HG03039 (cell line): ENCODE measurements at regions not wholly inside any gene's neighbourhood (a gene's known extent, or its start where the extent isn't known, plus 50 kb on each side); places are given as distances from the start of the nearest gene placed in this dataset.
"Not testable (repeated sequence)": the region's sequence is repeated elsewhere in the genome, so short reads cannot be mapped to it uniquely, and the experiment has no call there.

Experiments
- ATAC-seq: cut with Tn5 transposase; IDR thresholded peaks from one replicate; pipeline ENCODE4 v1.9.1; 2021; ENCODE audit warnings: mild to moderate bottlenecking, moderate library complexity; ENCODE audit not compliant: unreplicated experiment

DNA sequence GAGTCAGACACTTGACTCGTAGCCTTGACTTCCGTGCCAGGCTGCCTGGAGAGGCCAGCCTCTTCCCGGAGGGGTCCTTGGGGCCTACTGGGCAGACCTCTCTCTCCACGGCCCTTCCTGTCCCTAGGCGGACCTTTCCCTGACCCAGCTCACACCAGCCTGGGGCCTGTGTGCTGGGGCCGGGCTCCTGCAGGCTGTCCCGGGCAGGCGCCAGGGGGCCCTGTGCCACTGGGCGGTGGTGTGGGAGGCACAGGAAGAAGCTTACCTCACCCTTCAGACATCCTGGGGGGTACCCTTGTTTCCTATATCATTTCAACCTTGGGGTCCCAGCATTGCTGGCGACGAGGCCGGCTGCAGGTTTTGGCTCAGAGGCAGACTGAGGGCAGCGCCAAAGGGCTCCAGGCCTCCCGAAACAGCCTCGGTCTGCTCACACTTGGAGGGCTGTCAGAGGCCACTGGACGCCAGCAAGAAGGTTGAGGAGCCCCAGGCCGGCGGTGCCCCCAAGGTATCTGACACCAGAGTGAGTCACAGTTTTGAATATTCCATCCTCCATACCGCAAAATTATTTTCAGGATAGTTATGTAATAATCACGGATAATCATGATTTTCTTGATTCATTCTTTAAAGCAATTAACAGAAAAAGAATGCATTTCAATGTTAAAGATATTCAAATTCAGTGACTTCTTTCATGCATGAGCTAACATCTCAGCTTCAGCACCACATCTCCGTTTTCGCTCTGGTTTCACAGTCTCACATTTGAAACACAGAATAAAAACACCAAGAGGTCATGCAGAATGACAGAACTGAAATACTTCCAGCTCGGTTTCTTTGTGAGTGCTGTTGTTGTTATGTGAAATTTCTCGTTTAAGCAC, 3967.6 kb upstream of the TPTE start:
- not testable (repeated sequence) for ATAC-seq

DNA sequence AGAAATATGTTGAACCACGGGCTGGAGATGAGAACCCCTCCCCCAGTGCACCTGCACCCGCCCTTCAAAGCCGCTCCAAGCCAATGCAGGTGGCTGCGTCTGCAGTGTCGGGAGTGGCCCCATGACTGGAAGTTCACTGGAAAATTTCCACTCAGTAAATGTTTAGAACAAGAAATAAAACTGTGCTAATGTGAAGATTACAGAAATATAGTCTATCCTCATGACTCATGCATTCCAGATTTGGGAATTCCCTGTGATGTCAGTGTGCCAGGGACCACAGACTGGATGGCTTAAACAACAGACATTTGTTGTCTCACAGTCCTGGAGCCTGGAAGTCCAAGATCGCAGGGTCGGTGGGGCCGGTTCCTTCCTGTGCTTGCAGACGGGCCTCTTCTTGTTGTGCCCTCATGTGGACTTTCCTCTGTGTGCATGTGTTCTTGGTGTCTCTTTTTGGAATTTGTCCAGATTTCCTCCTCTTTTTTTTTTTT, 3967.0 kb upstream of the TPTE start:
- ATAC-seq: not testable (repeated sequence)

DNA sequence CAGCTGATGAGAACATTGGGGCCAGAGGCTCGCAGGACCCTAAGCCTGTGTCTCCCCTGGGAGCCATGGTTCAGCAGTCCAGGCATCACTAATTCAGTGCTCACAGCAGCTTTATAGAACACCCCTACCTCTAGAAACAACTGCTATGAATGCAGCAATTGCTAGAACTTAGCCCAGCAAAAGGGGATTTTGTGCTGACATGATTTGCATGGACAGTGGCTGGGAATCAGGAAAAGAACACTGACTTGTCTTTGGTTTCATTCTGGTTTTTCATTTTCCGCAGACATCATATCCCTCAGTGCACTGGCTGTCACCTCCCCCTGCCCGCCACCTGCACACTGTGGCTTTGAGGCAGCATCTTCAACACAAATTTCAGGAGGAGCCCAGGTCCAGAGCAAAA, 3964.9 kb upstream of the TPTE start:
- not testable (repeated sequence) for ATAC-seq

DNA sequence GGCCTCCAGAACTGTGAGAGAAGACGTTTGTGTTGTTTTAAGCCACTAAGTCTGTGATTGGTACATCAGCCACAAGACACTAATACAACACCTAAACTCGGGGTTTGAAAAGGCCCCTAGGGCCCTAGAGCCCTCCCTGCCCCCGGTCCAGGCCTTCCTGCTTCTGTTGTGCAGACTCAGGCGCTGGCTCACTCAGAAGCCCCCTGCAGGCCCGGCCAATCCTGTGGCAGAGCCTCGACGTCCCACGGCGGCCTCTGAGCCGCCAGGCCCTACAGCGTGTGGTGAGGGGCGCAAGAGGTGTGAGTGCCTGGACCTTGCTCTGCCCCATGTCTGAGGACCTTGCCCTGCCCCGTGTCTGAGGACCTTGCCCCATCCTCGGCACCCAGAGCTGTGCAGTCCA, 3964.0 kb upstream of the TPTE start:
- ATAC-seq: not testable (repeated sequence)

DNA sequence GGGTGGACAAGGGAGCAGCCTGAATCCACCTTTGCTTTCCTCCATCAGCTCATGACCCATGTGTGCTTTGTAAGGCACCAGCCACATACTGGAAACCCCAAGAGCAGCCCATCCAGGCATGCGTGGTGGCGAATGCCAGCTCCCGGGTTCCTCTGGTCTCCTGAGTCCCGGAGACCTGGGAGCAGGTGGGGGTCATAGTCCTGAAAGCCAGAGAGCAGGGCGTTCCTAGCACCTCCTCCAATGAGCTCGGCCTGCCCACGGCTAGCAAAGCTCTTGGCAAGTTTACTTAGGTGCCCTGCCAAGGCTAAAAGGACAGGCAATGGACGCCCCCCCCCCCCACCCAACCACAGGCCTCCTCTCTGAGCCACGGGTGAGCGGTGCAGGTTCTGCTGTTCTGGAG, 3960.2 kb upstream of the TPTE start:
- not testable (repeated sequence) for ATAC-seq

DNA sequence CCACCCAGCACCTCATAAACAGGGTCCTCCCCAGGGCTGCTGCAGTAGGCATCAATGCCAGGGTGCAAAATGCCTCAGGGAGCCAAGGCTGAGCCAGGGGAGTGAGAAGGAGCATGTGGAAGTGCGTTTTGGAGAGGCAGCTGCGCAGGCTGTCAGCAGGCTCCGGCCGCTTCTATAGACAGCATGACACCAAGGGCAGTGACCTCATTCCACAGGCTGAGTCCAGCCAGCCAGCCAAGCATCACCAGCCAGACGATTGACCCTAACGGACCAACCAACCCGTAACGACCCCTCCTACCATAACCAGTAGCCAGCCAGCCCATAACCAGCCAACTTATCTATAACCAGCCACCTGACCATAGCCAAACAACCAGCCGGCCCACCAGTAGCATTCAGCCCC, 3959.8 kb upstream of the TPTE start:
- ATAC-seq: not testable (repeated sequence)

DNA sequence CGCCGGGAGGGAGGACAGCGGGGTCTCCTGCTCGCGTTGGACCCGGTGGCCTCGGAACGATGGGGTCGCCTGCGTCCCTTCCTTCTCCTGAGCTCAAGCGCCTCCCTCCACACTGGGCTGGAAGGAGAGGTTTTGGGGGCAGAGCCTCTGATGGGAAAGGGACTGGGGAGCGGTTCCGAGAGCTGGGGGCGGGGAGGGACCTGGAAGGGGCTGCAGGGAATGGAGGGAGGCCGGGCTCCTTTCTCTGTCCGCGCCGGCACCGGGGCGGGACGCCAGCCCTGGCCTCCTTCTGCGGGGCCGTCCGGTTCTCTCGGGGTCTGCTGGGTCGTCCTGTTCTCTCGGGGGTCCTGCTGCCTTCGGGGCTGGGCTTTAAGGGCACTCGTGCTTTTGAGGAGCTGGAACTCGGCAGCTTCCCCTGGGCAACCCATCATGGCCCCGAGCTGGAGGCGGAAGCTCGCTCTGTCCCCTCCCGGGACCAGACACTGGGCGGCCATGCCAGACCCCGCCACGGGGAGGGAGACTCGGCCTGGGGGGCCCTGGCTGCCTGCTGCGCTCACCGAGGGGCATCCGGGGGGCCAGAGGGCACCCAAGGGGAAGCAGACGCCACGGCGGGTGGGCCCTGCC, 3956.7 kb upstream of the TPTE start:
- not testable (repeated sequence) for ATAC-seq

DNA sequence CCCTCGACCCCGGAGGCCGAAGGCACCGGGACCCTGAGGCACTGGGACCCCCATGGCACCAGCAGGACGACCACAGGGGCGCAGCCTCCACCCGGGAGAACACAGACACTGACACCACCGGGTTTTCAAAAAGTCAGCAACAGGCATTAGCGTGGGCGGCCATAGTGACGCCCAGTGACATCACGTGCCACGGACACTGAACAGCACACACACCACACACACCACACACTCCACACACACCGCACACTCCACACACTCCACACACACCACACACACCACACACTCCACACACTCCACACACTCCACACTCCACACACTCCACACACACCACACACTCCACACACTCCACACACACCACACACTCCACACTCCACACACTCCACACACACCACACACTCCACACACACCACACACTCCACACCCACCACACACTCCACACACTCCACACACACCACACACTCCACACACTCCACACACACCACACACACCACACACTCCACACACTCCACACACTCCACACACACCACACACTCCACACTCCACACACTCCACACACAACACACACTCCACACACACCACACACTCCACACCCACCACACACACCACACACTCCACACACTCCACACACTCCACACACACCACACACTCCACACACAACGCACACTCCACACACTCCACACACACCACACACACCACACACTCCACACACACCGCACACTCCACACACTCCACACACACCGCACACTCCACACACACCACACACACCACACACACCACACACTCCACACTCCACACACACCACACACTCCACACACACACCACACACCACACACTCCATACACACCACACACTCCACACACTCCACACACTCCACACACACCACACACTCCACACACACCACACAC, 3955.9 kb upstream of the TPTE start:
- ATAC-seq: not testable (repeated sequence)

DNA sequence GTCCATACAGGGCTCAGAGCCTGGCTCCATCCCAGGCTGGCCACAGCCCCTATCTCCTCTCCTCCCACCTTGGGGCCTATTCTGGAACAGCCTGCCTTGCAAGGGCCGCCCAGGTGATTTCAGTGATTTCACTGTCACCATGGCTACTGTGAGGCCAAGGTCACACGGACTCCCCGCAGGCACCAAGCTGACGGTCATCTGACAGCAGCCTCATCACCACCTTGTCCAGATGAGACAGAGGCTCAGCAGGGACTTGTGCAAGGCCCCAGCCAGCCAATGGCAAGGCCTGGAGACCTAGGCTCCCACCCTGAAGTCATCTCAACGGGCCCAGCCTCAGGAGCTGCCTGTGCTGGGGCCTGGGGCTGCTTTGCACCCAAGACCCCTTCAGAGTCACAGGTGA, 3953.8 kb upstream of the TPTE start:
- not testable (repeated sequence) for ATAC-seq

DNA sequence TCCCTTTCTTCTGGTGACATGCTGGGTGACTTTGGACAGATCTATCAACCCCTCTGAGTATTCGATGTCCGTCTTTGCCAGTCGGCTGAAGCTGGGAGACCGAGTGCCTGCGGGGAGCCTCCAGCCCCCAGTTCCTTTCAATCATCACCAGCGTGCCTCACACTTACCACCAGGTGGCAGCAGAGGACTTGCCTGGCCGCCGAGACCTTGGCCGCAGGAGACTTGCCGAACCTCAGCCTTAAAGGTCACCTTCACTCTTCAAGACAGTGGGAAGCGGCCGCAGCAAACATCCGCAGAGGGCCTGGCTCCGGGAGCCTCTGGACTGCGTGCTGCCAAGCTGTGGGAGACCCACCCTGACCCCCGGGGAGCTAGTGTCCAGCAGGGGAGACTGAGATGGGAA, 3952.2 kb upstream of the TPTE start:
- not testable (repeated sequence) for ATAC-seq

DNA sequence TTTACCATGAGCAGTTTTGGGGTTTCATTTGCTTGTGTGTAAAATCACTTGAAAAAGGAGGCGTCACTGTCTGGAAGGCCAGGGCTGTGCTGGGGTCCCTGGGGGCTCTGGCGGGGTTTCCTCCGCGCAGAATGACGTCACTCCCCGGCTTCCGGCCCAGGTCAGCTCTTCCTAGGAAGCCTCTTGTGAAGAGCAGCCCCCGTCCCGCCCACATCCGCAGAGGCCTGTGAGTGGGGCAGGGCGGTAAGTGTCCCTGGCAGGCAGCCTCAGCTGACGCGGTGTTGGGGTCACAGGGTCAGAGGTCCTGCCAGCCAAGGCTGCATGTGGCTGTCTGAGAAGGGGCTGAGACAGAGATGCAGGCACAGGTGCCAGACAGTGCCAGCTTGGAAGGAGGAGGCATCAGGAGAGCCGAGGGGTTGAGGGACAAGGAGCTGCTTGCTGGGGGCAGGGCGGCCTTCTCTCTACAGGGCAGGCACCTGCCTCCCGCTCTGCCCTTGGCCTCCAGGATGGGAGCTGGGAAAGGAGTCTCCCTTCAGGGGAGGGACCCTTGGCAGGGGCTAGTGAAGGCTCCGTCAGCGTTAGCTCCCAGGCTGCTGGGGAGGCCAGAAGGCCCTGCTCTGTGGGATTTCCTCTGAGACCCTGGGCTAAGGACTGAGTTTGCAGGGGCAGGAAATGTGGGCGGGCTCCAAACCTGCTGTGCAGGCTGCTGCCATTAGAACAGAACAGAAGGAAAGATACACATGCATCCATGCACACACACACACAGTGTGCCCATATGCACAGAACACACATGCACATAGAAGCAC, 3951.6 kb upstream of the TPTE start:
- ATAC-seq: not testable (repeated sequence)

DNA sequence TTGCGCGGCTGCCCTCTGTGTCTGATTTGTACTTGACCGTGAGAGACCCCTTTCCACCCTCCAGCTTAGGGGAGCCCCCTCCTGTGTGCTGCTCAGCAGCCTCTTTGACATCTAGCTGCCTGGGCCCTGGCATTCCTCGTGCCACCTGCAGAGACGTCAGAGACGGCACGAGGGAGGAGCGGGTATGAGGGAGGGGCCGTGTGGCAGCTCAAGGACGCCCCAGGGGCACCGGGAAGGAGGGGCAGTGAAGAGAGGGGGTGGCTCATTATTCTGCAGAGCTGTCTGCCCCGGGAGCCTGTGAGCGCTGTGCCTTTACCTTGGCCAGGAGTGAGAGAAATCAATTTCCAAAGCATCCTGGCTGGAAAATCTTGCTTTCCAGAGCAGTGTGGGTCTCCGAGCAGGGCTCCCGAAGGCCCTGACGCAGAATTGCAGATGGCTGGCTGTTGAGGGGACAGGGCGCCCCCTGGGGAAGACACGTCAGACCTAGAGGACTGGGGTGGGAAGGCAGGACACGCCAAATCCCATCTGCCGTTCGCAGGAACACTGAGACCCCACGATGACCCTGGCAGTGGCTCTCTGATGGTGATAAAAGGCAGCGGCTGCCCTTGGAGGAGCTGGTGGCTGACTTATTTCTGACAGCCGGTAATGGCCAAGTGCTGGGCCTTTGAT, 3950.5 kb upstream of the TPTE start:
- ATAC-seq: not testable (repeated sequence)

DNA sequence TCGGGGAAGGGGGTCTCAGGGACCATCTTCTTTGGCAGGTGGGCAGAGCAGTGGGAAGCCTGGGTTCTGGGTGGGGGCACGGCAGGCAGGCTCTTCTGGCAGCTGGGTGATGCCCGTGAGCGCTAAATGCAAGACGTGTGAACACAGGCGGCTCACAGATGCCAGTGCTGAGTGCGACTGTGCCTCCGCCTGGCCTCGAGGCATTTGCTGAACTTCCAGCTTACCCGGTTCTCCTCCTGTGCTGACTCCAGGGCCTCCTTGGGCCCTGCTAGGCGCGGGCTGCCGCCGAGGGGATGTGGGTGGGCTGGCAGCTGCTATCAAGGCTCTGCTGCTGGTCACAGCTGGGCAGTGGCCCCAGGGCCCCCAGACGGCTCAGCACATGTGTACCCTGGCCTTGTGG, 3947.8 kb upstream of the TPTE start:
- ATAC-seq: not testable (repeated sequence)

DNA sequence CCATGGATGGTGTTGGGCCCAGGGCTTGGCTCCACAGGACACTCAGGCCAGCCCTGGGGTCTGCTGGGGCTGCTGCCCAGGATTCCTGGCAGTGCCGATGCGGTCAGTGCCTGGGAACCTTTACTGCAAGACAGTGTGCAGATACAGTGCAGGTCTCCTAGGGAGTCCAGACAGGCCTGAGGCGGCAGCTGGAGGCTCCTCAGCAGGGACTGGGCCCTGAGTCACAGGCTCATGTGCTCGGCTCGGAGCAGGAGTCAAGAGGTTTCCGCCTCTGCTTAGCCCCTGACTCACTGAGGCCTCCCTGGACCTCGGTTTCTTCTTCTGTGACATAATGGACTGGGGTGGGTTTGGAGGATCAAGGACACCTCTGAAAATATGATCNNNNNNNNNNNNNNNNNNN, 3941.6 kb upstream of the TPTE start:
- ATAC-seq: not testable (repeated sequence)
